ENCODE measurements at regions not wholly inside any gene's neighbourhood (a gene's known extent, or its start where the extent isn't known, plus 50 kb on each side); places are given as distances from the start of the nearest gene placed in this dataset.
"Not testable (repeated sequence)": the region's sequence is repeated elsewhere in the genome, so short reads cannot be mapped to it uniquely, and the experiment has no call there.

DNA sequence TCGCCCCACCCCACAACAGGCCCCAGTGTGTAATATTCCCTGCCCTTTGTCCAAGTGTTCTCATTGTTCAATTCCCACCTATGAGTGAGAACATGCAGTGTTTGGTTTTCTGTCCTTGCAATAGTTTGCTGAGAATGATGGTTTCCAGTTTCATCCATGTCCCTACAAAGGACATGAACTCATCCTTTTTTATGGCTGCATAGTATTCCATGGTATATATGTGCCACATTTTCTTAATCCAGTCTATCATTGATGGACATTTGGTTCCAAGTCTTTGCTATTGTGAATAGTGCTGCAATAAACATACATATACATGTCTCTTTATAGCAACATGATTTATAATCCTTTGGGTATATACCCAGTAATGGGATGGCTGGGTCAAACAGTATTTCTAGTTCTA, 132.7 kb downstream of the SNX10 start:
- TF ChIP-seq, protein P1, sequence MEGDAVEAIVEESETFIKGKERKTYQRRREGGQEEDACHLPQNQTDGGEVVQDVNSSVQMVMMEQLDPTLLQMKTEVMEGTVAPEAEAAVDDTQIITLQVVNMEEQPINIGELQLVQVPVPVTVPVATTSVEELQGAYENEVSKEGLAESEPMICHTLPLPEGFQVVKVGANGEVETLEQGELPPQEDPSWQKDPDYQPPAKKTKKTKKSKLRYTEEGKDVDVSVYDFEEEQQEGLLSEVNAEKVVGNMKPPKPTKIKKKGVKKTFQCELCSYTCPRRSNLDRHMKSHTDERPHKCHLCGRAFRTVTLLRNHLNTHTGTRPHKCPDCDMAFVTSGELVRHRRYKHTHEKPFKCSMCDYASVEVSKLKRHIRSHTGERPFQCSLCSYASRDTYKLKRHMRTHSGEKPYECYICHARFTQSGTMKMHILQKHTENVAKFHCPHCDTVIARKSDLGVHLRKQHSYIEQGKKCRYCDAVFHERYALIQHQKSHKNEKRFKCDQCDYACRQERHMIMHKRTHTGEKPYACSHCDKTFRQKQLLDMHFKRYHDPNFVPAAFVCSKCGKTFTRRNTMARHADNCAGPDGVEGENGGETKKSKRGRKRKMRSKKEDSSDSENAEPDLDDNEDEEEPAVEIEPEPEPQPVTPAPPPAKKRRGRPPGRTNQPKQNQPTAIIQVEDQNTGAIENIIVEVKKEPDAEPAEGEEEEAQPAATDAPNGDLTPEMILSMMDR (IDR thresholded peaks at IDR 0.05; ENCODE audit: control extremely low read depth in 1 of 3, insufficient read depth in 1 of 3, low read depth in 1 of 3, low read length in 3 of 3): not testable (repeated sequence)
- not testable (repeated sequence) for TF ChIP-seq EP300 (IDR thresholded peaks at IDR 0.05; ENCODE audit: borderline replicate concordance in 1 of 2, low read depth in 2 of 2, low read length in 2 of 2); TBP (IDR thresholded peaks at IDR 0.05; ENCODE audit: low read depth, low read length); EZH2 (IDR thresholded peaks at IDR 0.05; ENCODE audit: low read depth, low read length, severe bottlenecking); BACH1 (IDR thresholded peaks at IDR 0.05; ENCODE audit: low read length); POLR2A (IDR thresholded peaks at IDR 0.05; ENCODE audit: control extremely low read depth in 1 of 2, low read depth in 2 of 2, low read length in 2 of 2); TEAD4 (IDR thresholded peaks at IDR 0.05; ENCODE audit: low read depth, low read length); POLR2AphosphoS5 (IDR thresholded peaks at IDR 0.05; ENCODE audit: low read depth, low read length); TAF1 (IDR thresholded peaks at IDR 0.05; ENCODE audit: low read depth, low read length)
- TF ChIP-seq, protein P2, sequence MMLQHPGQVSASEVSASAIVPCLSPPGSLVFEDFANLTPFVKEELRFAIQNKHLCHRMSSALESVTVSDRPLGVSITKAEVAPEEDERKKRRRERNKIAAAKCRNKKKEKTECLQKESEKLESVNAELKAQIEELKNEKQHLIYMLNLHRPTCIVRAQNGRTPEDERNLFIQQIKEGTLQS (IDR thresholded peaks at IDR 0.05; ENCODE audit: insufficient read depth, low read depth, low read length): not testable (repeated sequence)
- TF ChIP-seq, protein P3, sequence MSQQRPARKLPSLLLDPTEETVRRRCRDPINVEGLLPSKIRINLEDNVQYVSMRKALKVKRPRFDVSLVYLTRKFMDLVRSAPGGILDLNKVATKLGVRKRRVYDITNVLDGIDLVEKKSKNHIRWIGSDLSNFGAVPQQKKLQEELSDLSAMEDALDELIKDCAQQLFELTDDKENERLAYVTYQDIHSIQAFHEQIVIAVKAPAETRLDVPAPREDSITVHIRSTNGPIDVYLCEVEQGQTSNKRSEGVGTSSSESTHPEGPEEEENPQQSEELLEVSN (IDR thresholded peaks at IDR 0.05): not testable (repeated sequence)
